ENCODE measurements at regions not wholly inside any gene's neighbourhood (a gene's known extent, or its start where the extent isn't known, plus 50 kb on each side); places are given as distances from the start of the nearest gene placed in this dataset.

DNA sequence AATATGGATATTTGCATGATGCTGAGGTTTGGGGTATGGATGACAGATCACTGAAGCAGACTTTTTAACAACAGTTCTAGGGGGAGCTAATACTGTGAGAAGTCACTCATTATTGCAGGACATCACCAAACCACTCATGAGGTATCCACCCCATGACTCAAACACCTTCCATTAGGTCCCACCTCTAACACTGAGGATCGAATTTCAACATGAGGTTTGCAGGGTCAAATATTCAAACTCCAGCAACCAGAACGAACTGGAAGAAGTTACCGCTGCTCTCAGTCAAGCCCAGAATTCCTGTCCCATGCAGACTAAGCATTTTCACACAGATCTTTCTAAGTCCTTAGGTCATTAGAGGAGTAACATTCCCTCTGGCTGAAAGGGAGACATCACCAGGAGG lies 758.9 kb downstream of the UQCRFS1 start:
- H3K36me3 ChIP-seq, result no peaks in the 10 kb centered on the region
- no peak for DNase-seq
- no peak overlapping the region for H3K27ac ChIP-seq
- no peaks in the 10 kb centered on the region for H3K4me1 ChIP-seq
- intact Hi-C loops (cut with DNase I), result loop anchor here (10.0 kb wide), 1 partner anchor 479 kb away; no protein-coding TSS in a partner anchor
- no peak overlapping the region for H3K4me3 ChIP-seq
- TF ChIP-seq, protein P1, sequence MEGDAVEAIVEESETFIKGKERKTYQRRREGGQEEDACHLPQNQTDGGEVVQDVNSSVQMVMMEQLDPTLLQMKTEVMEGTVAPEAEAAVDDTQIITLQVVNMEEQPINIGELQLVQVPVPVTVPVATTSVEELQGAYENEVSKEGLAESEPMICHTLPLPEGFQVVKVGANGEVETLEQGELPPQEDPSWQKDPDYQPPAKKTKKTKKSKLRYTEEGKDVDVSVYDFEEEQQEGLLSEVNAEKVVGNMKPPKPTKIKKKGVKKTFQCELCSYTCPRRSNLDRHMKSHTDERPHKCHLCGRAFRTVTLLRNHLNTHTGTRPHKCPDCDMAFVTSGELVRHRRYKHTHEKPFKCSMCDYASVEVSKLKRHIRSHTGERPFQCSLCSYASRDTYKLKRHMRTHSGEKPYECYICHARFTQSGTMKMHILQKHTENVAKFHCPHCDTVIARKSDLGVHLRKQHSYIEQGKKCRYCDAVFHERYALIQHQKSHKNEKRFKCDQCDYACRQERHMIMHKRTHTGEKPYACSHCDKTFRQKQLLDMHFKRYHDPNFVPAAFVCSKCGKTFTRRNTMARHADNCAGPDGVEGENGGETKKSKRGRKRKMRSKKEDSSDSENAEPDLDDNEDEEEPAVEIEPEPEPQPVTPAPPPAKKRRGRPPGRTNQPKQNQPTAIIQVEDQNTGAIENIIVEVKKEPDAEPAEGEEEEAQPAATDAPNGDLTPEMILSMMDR (IDR thresholded peaks at IDR 0.05), result no peak
- no peak overlapping the region for H3K9ac ChIP-seq (ENCODE audit: low read depth in 2 of 2, low read length in 2 of 2)
- H3K27me3 ChIP-seq, result no peaks in the 10 kb centered on the region
- H3K9me3 ChIP-seq, result no peaks in the 10 kb centered on the region

DNA sequence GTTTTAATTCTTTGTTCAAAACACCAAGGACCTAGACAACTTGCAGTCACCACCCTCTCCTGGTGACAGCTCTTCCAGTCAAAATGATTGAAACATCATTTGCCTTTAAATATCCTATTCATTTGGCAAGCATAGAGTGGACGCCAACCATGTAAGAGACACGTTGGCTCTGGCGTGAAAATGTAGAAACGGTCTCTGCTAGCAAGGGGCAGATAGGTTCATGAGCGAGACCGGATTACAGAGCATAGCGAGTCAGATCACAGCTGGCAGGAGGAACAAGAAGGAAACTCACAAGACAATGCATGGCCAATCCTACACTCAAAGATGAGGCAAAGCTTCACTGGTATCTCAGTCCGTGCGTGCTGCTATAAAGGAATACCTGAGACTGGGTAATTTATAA lies 759.5 kb downstream of the UQCRFS1 start:
- TF ChIP-seq, protein P1 (IDR thresholded peaks at IDR 0.05), result no peak
- Histone ChIP-seq H3K4me3 (no peak overlapping the region), H3K9me3 (no peaks in the 10 kb centered on the region), H3K27me3 (no peaks in the 10 kb centered on the region), H3K27ac (no peak overlapping the region), H3K4me1 (no peaks in the 10 kb centered on the region), H3K36me3 (no peaks in the 10 kb centered on the region), H3K9ac (ENCODE audit: low read depth in 2 of 2, low read length in 2 of 2) (no peak overlapping the region)
- intact Hi-C loops (cut with DNase I), result loop anchor here (10.0 kb wide), 1 partner anchor 479 kb away; no protein-coding TSS in a partner anchor
- DNase-seq, result no peak

DNA sequence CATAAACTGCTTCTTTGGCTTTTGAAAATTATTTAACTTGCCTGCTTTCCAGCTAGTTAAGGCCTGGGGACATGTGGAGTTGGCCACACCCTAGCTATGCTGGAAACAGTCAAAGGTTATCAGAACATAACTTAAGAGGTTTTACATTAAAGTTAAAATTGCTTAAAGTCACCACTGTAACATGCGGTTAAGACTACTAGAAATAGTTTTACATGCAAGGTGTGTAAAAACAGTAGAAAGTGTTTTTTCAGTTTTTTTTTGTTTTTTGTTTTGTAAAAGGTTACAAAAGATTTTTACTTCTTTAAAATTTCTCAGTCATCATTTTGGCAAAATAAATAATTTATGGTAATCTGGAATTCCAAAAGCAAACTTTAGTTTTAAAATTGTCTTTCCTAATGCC lies 763.1 kb downstream of the UQCRFS1 start:
- TF ChIP-seq, protein P1 (IDR thresholded peaks at IDR 0.05), result no peak
- Histone ChIP-seq H3K9ac (ENCODE audit: low read depth in 2 of 2, low read length in 2 of 2) (no peak overlapping the region), H3K4me1 (no peaks in the 10 kb centered on the region), H3K36me3 (no peaks in the 10 kb centered on the region), H3K9me3 (no peaks in the 10 kb centered on the region), H3K4me3 (no peak overlapping the region), H3K27ac (no peak overlapping the region), H3K27me3 (no peaks in the 10 kb centered on the region)
- intact Hi-C loops (cut with DNase I), result loop anchor here (10.0 kb wide), 1 partner anchor 475 kb away; no protein-coding TSS in a partner anchor
- no peak for DNase-seq

DNA sequence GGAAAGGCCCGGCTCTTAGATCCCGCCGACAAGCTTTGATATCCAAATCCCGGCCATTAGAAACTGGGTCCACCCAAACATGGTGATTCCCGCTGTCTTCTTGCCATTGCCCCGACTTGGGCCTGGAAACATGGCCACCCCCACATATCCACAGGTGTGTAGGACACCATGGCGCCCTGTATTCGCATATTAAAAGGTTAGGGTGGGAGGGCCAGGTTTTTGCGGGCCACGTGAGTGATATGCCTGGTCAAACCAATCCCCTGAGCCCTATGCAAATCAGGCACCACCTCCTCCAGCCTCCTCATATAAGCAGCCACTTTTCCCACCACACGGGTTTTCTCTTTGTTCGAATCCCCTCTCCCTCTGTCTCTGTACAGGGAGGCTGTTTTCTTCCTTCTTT lies 766.4 kb downstream of the UQCRFS1 start:
- no peak for DNase-seq
- Histone ChIP-seq H3K27ac (no peak overlapping the region), H3K4me3 (no peak overlapping the region), H3K9ac (ENCODE audit: low read depth in 2 of 2, low read length in 2 of 2) (no peak overlapping the region), H3K27me3 (no peaks in the 10 kb centered on the region), H3K9me3 (no peaks in the 10 kb centered on the region), H3K4me1 (no peaks in the 10 kb centered on the region), H3K36me3 (no peaks in the 10 kb centered on the region)
- TF ChIP-seq, protein P1 (IDR thresholded peaks at IDR 0.05), result no peak
- intact Hi-C loops (cut with DNase I), result no loop called here

DNA sequence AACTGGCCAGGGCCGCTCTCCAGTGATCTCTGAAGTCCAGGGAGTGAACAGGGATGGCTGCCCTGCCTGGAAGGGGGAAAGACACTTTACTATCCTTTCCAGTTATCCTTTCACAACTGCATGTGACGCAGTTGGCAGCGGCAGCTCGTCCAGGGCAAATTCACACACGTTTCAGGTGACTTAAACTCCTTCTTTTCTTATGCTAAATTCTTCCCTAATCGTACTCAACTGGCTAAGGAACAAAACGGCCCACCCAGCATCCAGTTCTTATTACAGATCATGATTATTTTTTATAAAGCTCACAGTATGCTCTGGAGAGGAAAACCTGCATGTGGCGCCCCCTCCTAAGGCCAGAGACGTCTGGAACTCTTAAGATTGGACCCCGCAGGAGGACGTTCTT lies 767.1 kb downstream of the UQCRFS1 start:
- DNase-seq, result no peak
- intact Hi-C loops (cut with DNase I), result no loop called here

More for the DNA sequence above, 767.1 kb downstream of the UQCRFS1 start:
- no peak overlapping the region for H3K9ac ChIP-seq (ENCODE audit: low read depth in 2 of 2, low read length in 2 of 2)
- no peak overlapping the region for H3K4me3 ChIP-seq
- no peaks in the 10 kb centered on the region for H3K9me3 ChIP-seq
- H3K4me1 ChIP-seq, result no peaks in the 10 kb centered on the region
- H3K27me3 ChIP-seq, result no peaks in the 10 kb centered on the region
- no peaks in the 10 kb centered on the region for H3K36me3 ChIP-seq
- H3K27ac ChIP-seq, result no peak overlapping the region
- TF ChIP-seq, protein P1 (IDR thresholded peaks at IDR 0.05), result no peak
